ENCODE measurements at regions not wholly inside any gene's neighbourhood (a gene's known extent, or its start where the extent isn't known, plus 50 kb on each side); places are given as distances from the start of the nearest gene placed in this dataset.

- TF ChIP-seq, protein P1, sequence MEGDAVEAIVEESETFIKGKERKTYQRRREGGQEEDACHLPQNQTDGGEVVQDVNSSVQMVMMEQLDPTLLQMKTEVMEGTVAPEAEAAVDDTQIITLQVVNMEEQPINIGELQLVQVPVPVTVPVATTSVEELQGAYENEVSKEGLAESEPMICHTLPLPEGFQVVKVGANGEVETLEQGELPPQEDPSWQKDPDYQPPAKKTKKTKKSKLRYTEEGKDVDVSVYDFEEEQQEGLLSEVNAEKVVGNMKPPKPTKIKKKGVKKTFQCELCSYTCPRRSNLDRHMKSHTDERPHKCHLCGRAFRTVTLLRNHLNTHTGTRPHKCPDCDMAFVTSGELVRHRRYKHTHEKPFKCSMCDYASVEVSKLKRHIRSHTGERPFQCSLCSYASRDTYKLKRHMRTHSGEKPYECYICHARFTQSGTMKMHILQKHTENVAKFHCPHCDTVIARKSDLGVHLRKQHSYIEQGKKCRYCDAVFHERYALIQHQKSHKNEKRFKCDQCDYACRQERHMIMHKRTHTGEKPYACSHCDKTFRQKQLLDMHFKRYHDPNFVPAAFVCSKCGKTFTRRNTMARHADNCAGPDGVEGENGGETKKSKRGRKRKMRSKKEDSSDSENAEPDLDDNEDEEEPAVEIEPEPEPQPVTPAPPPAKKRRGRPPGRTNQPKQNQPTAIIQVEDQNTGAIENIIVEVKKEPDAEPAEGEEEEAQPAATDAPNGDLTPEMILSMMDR (IDR thresholded peaks at IDR 0.05; ENCODE audit: insufficient read depth, low read length, poor library complexity, severe bottlenecking), result no peak
- TF ChIP-seq EZH2phosphoT487 (conservative IDR thresholded peaks at IDR 0.05; ENCODE audit: low read length), result no peak
Measured at GRCh38 chr2:13819896-13820295, 812.6 kb upstream of the LRATD1 start.
